SKM-1 (cell line): ENCODE measurements at regions not wholly inside any gene's neighbourhood (a gene's known extent, or its start where the extent isn't known, plus 50 kb on each side); places are given as distances from the start of the nearest gene placed in this dataset.
A peak's percentile ranks its signal among the peaks of the same experiment; 100 is the strongest.

Experiments used
- DNase-seq: peaks from one replicate; lab custom pipeline; 2025; ENCODE audit not compliant: unreplicated experiment; lab: John Stamatoyannopoulos, UW

GRCh38 chr4:120977435-120977997 lies 55.0 kb upstream of the PRDM5 start:
- DNase-seq, result peak; percentile 47

GRCh38 chr4:120973207-120973606 lies 50.7 kb upstream of the PRDM5 start:
- DNase-seq, result no peak
